Tibial nerve (tissue), 4 donors: ENCODE measurements at regions not wholly inside any gene's neighbourhood (a gene's known extent, or its start where the extent isn't known, plus 50 kb on each side); places are given as distances from the start of the nearest gene placed in this dataset.
A peak's percentile ranks its signal among the peaks of the same experiment; 100 is the strongest.

Source experiments
- DNase-seq, 2 donors: peaks; one replicate each; pipeline ENCODE4 v3.0.0-alpha.2; 2019; ENCODE audit warnings: low spot score in 2 of 2
- H3K27ac ChIP-seq, 4 donors: fragments of 200-600 bp; sonication (generic) in 3 of 4; one replicate each; pipeline ENCODE4 v1.5.1; 2017 to 2019; ENCODE audit warnings: mild to moderate bottlenecking in 1 of 4
- H3K27me3 ChIP-seq, 2 donors: fragments of 200-600 bp; sonication (generic) in 1 of 2; one replicate each; pipeline versions ENCODE4 v1.5.1 to v1.6.0; 2017 to 2019
- H3K36me3 ChIP-seq, 3 donors: fragments of 200-600 bp; sonication (generic); one replicate each; pipeline ENCODE4 v1.5.1; 2018 to 2019
- H3K4me1 ChIP-seq, 4 donors: fragments of 200-600 bp; sonication (generic) in 3 of 4; one replicate each; pipeline ENCODE4 v1.5.1; 2017 to 2019
- H3K4me3 ChIP-seq, 4 donors: fragments of 200-600 bp; sonication (generic) in 3 of 4; one replicate each; pipeline ENCODE4 v1.5.1; 2017 to 2019; ENCODE audit warnings: mild to moderate bottlenecking in 1 of 4, moderate library complexity in 1 of 4
- H3K9me3 ChIP-seq, 4 donors: fragments of 200-600 bp; sonication (generic) in 3 of 4; one replicate each; pipeline ENCODE4 v1.5.1; 2017 to 2019
- EP300 ChIP-seq, 2 donors: sonication (generic); formaldehyde crosslinking; IDR thresholded peaks; one replicate each; pipeline ENCODE4 v1.6.1; 2017; ENCODE audit warnings: antibody characterized with exemption in 2 of 2, mild to moderate bottlenecking in 1 of 2
- POLR2A ChIP-seq, 2 donors: fragments of 450-650 bp; IDR thresholded peaks; one replicate each; pipeline ENCODE4 v1.6.1; 2017; ENCODE audit warnings: antibody characterized with exemption in 2 of 2, mild to moderate bottlenecking in 2 of 2, moderate library complexity in 2 of 2
- WGBS, 2 donors: methylation state at CpG; one replicate each; pipeline ENCODE4 v1.1.5; 2018; 5-methylcytosine and 5-hydroxymethylcytosine counted together
- TF ChIP-seq, protein P1 (sequence below), 5 experiments: fragments of 200-600 bp in 3 of 5; fragments of 450-650 bp in 2 of 5; sonication (generic) in 3 of 5; IDR thresholded peaks; one replicate each; pipeline ENCODE4 v1.5.1; 2016 to 2019; ENCODE audit warnings: antibody characterized with exemption in 5 of 5, mild to moderate bottlenecking in 3 of 5, moderate library complexity in 2 of 5

GRCh38 chr4:183831026-183831446 lies 74.1 kb upstream of the STOX2 start:
- Histone ChIP-seq H3K4me1 (peaks cover 0 to 58% (median 11%) of the 10 kb centered on the region in 4 donors), H3K27me3 (no peaks in the 10 kb centered on the region), H3K36me3 (no peaks in the 10 kb centered on the region), H3K27ac (peak overlapping the region in 2 of 4 donors; percentile 65 to 68), H3K9me3 (no peaks in the 10 kb centered on the region), H3K4me3 (no peak overlapping the region)
- 23 to 29% methylated on average over 9 of the region's 9 CpGs for WGBS, 2 donors
- DNase-seq = no peak
- TF ChIP-seq, protein P1, sequence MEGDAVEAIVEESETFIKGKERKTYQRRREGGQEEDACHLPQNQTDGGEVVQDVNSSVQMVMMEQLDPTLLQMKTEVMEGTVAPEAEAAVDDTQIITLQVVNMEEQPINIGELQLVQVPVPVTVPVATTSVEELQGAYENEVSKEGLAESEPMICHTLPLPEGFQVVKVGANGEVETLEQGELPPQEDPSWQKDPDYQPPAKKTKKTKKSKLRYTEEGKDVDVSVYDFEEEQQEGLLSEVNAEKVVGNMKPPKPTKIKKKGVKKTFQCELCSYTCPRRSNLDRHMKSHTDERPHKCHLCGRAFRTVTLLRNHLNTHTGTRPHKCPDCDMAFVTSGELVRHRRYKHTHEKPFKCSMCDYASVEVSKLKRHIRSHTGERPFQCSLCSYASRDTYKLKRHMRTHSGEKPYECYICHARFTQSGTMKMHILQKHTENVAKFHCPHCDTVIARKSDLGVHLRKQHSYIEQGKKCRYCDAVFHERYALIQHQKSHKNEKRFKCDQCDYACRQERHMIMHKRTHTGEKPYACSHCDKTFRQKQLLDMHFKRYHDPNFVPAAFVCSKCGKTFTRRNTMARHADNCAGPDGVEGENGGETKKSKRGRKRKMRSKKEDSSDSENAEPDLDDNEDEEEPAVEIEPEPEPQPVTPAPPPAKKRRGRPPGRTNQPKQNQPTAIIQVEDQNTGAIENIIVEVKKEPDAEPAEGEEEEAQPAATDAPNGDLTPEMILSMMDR (IDR thresholded peaks at IDR 0.05) = no peak
- TF ChIP-seq EP300 (IDR thresholded peaks at IDR 0.05) (peak in 1 of 2 donors; percentile 49), POLR2A (IDR thresholded peaks at IDR 0.05) (no peak)

GRCh38 chr4:183831683-183832082 lies 73.4 kb upstream of the STOX2 start:
- no peak overlapping the region for H3K4me3 ChIP-seq
- TF ChIP-seq EP300 (IDR thresholded peaks at IDR 0.05) = no peak
- TF ChIP-seq, protein P1 (IDR thresholded peaks at IDR 0.05) = no peak
- TF ChIP-seq POLR2A (IDR thresholded peaks at IDR 0.05) = no peak
- H3K36me3 ChIP-seq = no peaks in the 10 kb centered on the region
- no peak for DNase-seq
- H3K27me3 ChIP-seq = no peaks in the 10 kb centered on the region
- 60 to 65% methylated on average over 5 of the region's 5 CpGs for WGBS, 2 donors
- peak overlapping the region in 1 of 4 donors; percentile 65 for H3K27ac ChIP-seq
- no peaks in the 10 kb centered on the region for H3K9me3 ChIP-seq
- peaks cover 0 to 51% (median 11%) of the 10 kb centered on the region in 4 donors for H3K4me1 ChIP-seq

- no peaks in the 10 kb centered on the region for H3K27me3 ChIP-seq
- WGBS, 2 donors = 77 to 91% methylated on average over 9 of the region's 9 CpGs
- TF ChIP-seq, protein P1 (IDR thresholded peaks at IDR 0.05) = no peak
- TF ChIP-seq EP300 (IDR thresholded peaks at IDR 0.05) = no peak
- no peaks in the 10 kb centered on the region for H3K36me3 ChIP-seq
- H3K4me1 ChIP-seq = peaks cover 0 to 40% (median 11%) of the 10 kb centered on the region in 4 donors
- no peak overlapping the region for H3K4me3 ChIP-seq
- no peaks in the 10 kb centered on the region for H3K9me3 ChIP-seq
- DNase-seq = no peak
- H3K27ac ChIP-seq = no peak overlapping the region
Measured at GRCh38 chr4:183832776-183833450, 72.2 kb upstream of the STOX2 start.

GRCh38 chr4:183834252-183834651 lies 70.9 kb upstream of the STOX2 start:
- Histone ChIP-seq H3K27ac (no peak overlapping the region), H3K27me3 (no peaks in the 10 kb centered on the region), H3K9me3 (no peaks in the 10 kb centered on the region), H3K4me3 (no peak overlapping the region), H3K4me1 (peaks cover 0 to 30% (median 6%) of the 10 kb centered on the region in 4 donors), H3K36me3 (no peaks in the 10 kb centered on the region)
- 67 to 71% methylated on average over 9 of the region's 9 CpGs for WGBS, 2 donors
- TF ChIP-seq, protein P1 (IDR thresholded peaks at IDR 0.05) = no peak
- TF ChIP-seq POLR2A (IDR thresholded peaks at IDR 0.05) (no peak), EP300 (IDR thresholded peaks at IDR 0.05) (no peak)
- no peak for DNase-seq

DNA sequence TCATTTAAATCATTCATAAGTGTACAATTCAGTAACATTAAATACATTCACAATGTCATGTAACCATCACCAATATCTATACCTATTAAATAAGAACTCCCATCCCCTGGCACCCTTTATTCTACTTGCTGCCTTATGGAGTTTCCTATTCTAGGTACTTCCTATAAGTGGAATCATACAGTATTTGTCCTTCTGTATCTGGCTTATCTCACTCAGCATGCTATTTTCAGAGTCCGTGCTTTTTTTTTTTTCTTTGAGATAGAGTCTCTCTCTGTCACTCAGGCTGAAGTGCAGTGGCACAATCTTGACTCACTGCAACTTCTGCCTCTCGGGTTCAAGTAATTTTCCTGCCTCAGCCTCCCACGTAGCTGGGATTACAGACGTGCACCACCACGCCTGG lies 67.9 kb upstream of the STOX2 start:
- Histone ChIP-seq H3K27ac (no peak overlapping the region), H3K9me3 (no peaks in the 10 kb centered on the region), H3K36me3 (no peaks in the 10 kb centered on the region), H3K4me3 (no peak overlapping the region), H3K27me3 (no peaks in the 10 kb centered on the region), H3K4me1 (peaks cover 0 to 9% (median 3%) of the 10 kb centered on the region in 4 donors)
- no peak for DNase-seq
- TF ChIP-seq POLR2A (IDR thresholded peaks at IDR 0.05) (no peak), EP300 (IDR thresholded peaks at IDR 0.05) (no peak)
- TF ChIP-seq, protein P1 (IDR thresholded peaks at IDR 0.05) = no peak
- WGBS, 2 donors = 81 to 88% methylated on average over 5 of the region's 5 CpGs
